HG03060 (cell line): ENCODE measurements at regions not wholly inside any gene's neighbourhood (a gene's known extent, or its start where the extent isn't known, plus 50 kb on each side); places are given as distances from the start of the nearest gene placed in this dataset.

Experiments
- ATAC-seq: cut with Tn5 transposase; IDR thresholded peaks from one replicate; pipeline ENCODE4 v1.9.1; 2021; ENCODE audit warnings: low read depth, moderate number of reproducible peaks; ENCODE audit not compliant: unreplicated experiment

- no peak for ATAC-seq
Measured at GRCh38 chr15:94829887-94830884, 598.8 kb downstream of the MCTP2 start.

DNA sequence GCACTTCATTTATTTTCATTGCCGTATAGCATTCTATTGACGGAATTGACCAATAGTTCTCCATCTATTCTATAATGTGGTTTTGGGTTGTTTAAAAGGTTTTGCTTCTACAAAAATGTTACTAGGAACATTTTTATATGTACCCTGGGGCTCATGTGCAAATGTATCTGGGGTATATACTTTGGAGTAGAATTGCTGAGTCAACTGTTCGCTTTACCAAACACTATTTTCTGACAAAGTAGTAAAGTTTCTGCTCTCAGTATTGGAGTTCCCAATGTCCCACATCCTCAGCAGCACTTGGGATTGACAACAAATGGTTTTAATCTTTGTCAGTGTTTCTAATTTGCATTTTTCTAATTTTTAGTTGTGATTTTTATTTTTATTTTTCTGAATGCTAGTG is 602.6 kb downstream of the MCTP2 start:
- no peak for ATAC-seq

DNA sequence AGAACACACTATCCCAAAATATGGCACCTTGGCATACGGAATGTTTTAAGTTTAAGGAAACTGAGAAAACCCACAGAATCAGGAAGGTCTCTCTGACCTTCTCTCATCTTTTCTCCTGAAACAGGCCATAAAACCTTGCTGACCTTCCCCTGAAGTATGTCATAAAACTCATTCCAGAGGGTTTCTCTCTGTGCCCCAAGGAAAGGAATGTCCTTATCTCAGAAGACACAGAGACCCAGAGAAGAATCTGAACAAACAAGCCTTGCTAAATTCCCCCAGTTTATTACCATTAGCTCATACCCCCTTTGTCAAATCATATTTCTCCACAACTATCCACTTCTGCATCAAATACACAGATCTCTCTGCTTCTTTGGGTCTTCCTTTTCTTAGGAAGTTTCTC is 603.1 kb downstream of the MCTP2 start:
- no peak for ATAC-seq

- ATAC-seq, result no peak
Measured at GRCh38 chr15:94838281-94838680, 606.9 kb downstream of the MCTP2 start.

DNA sequence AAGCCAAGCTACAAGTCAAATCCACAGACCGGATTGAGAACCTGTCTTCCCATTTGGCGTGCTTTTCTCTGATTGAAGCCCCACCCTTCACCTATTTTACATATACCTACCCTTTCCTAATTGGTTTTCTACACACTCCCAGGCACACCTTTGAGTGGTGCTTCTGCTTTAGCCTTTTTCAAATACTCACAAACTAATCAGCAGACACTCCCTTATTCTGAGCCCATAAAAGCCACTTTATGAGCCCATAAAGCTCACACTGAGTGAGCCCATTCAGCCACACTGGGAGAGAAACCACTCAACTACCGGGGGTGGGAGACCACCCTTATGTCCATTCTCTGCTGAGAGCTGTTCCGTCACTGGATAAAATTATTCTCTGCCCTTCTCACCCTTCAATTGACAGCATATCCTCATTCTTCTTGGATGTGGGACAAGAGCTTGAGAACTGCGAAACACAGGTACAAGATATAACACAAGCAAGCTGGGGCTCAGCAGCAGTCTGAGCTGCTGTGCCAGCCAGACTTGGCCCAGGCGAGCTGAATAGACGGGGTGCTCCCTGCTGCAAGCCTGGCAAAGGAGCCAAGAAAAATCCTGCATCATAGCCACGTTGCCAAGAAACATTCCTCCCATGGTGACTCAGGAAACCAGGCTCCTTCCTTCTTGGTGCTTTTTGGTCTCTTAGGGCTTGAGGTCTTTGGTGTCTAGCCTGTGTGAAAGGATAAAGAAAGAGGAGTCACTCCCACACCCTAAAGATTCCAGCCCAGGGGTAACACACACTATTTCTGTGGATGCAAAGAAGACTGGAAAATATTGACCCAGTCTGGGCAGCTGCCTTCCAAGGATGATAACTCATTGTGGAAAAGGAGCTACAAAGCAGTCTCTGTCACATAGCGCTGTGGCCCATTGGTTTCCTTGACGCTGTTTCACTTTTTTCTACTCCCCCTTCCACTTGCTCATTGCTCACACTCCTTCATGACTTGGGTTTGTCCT is 609.7 kb downstream of the MCTP2 start:
- ATAC-seq, result no peak

GRCh38 chr15:94843060-94843459 is 611.7 kb downstream of the MCTP2 start:
- no peak for ATAC-seq

DNA sequence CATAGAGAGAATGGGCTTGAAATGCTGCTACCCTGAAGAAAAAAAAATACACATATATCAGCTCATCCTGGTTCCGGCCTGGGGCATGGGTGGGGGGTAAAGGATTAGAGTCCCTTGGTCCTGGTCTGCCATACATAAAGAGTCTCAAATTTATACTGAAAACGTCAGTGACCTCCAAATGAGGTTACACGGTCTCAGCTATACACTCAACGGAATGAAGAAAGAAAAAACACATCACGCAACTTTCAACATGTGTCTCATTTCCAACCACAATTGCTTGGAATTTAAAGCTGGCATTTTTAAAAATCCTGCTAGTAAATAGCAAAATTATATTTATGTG is 612.8 kb downstream of the MCTP2 start:
- no peak for ATAC-seq

DNA sequence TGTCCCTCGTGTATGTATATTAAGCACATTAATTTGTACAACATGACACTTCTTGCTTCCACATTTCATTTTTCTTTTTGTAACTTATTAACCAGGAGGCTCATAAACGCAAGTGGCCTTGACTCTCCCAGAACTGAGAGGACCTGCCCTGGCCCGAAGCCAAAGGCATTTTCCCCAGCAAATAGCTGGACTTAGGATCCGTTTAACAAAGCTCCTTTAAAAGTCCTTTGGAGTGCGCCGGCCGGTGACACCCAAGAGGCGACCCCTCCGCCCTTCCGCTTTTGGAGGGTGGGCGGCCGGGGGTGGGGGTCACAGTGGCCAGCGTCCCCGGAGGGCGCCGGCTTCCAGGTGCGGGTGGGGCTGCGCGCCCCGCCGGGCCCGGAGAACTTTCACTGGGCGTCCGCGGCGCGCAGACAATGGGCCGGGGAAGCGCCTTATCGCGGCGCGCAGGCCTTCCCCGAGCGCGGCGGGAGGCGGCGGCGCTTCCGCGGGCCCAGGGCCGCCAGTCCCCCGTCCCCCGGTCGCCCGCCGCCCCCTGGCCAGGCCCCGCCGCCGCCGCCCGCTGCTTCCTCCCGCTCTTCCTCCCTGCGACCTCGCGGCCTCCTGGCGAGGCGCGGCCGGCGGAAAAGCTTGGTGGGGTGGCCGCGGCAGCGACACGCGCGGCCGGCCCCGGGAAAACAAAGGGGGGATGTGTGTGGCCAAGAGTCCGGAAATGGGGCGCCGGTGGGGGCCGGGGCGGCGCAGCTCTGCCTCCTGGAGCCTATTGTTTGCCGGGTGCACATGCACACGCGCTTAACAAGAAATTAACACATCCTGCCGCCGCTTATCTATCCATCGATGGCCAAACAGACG is 613.4 kb downstream of the MCTP2 start:
- ATAC-seq, result no peak

- no peak for ATAC-seq
Measured at GRCh38 chr15:94845390-94845716, 614.0 kb downstream of the MCTP2 start.

DNA sequence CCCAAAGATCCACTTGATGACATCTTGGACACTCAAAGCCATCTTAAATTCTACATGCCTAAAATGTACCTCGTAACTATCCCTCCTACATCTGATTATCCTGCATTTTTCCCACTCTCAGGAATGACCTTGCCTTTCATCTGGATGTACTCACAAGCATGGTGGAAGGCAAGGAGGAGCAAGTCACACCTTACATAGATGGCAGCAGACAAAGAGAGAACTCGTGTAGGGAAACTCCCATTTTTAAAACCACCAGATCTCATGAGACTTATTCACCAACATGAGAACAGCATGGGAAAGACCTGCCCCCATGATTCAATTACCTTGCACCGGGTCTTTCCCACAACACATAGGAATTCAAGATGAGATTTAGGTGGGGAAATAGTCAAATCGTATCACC is 616.0 kb downstream of the MCTP2 start:
- no peak for ATAC-seq

DNA sequence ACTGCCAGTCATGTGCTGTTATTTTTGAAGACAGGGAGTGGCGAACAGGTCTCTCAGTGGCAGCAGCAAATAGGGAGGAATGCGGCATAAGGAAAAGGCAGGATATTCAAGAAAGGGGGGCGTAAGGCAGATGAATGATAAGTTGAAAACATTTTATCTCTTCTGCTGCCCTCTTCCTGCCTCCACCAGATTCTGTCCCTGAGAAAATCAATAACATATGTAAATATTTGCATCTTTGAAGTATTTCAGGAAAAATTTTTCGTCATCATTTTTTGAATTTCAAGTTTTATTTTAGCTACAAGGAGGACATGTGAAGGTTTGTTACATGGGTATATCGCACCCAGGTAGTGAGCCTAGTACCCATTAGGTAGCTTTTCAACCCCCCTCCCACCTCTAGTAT is 616.7 kb downstream of the MCTP2 start:
- ATAC-seq, result no peak

GRCh38 chr15:94855018-94855408 is 623.7 kb downstream of the MCTP2 start:
- ATAC-seq, result no peak

- ATAC-seq, result no peak
Measured at GRCh38 chr15:94855409-94856266, 624.3 kb downstream of the MCTP2 start.

GRCh38 chr15:94856267-94856854 is 625.0 kb downstream of the MCTP2 start:
- ATAC-seq, result no peak

DNA sequence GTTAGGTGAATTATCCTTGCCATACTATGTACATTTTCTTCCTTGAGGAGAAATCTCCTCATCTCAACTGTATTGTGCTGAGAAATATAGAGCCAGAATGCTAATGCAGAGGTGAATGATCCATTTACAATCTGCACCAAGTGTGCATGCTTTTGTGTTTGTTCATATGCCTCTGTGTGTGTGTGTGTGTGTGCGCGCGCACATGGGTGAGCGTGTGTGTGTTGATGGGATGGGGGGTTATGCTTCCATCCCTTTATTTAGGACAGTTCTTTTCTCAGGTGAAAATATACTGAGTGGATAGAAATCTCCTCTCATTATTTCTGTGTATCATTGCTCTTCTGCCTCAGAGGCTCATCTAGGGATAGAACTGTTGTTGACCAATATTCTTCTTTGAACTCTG is 626.1 kb downstream of the MCTP2 start:
- ATAC-seq, result no peak

DNA sequence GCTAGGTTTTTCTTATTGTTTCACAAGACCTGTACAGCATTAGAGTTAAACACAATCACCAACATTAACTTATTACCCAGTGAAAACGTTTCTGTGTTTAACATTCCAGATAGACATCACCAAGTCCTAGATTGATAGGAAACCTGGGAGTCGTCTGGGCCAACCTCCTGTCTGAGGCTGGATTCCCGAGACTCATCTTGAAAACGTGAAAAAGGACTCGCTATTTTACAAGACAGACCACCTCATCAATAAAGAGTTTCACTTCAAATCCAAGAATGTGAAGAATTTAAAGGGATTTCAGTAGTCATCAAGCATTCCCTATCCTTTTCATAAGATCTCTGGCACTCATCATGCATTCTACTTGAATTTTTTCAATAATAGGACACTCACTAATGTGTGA is 626.6 kb downstream of the MCTP2 start:
- no peak for ATAC-seq

DNA sequence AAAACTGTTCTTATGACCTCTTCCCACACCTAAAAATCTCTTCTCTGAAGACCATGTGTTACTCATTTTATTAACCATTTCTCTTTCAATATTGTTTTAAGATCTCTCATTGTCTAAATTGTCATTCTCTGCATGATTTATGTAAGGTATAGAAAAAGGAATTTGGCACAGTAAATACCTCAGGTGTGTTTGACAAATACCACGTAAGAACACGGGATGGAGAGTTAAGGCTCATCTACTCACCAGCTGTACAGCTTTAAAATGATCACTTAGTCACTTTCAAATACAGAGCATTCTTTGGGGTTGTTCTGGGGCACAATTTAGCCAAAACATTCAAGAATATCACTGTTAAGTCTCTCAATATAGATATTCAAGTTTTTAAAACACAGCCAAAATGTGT is 627.1 kb downstream of the MCTP2 start:
- ATAC-seq, result no peak

GRCh38 chr15:94858920-94859319 is 627.6 kb downstream of the MCTP2 start:
- ATAC-seq, result no peak

DNA sequence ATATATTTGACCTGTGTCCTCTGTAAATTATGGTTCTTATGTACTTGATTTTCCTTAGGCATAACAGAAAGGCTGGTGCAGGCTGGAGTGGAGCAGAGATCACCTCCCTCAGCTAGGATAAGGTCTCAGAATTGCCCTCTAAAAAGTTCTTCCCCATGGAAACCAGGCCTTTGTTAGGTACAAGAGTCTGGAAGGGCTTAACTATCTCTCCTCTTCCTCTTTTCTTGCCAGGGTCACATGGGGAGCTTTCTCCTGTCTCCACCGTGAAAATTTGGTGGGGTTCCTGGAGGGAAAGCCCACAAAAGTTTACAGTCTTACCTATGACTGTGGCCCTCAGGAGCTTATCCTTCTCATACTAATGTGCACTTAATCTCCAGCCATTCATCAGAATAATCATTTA is 633.2 kb downstream of the MCTP2 start:
- ATAC-seq, result no peak
